ENCODE measurements at regions not wholly inside any gene's neighbourhood (a gene's known extent, or its start where the extent isn't known, plus 50 kb on each side); places are given as distances from the start of the nearest gene placed in this dataset.

GRCh38 chrX:110965409-110966090, 130.4 kb upstream of the PAK3 start:
- TF ChIP-seq CTCF (conservative IDR thresholded peaks at IDR 0.05) (no peak), EZH2 (IDR thresholded peaks at IDR 0.05; ENCODE audit: low read depth) (no peak)

All from PC-9 (cell line).